ENCODE measurements at regions not wholly inside any gene's neighbourhood (a gene's known extent, or its start where the extent isn't known, plus 50 kb on each side); places are given as distances from the start of the nearest gene placed in this dataset.
"Not testable (repeated sequence)": the region's sequence is repeated elsewhere in the genome, so short reads cannot be mapped to it uniquely, and the experiment has no call there.

DNA sequence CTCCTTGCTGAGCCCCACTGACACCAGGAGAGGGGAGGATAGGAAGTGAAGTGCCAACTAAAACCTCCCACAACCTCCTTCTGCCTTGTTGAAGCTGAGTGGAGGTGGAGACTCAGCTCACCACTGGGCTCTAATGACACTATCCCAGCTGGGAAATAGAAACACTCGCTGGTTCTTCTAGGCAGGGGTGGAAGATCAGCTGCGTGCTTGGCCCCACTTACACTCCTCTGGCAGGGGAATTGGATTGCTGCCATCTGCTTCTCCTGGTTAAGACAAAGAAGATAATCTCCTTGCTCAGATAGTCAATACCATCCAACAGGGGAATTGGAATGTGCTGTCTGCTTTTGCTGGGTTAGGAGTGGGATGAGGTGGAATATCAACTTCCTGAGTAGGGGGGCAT lies 392.5 kb downstream of the ZNF674 start:
- Histone ChIP-seq H3K4me3 (no peak overlapping the region), H3K4me1 (no peaks in the 10 kb centered on the region), H2AFZ (replicated peaks) (no peak overlapping the region), H4K20me1 (ENCODE audit: low read depth) (no peaks in the 10 kb centered on the region), H3K9ac (no peak overlapping the region), H3K79me2 (ENCODE audit: low read depth) (no peaks in the 10 kb centered on the region), H3K36me3 (no peaks in the 10 kb centered on the region), H3K27ac (no peak overlapping the region), H3K4me2 (no peak overlapping the region), H3K9me3 (ENCODE audit: low read depth) (peaks cover 11% of the 10 kb centered on the region), H3K27me3 (no peaks in the 10 kb centered on the region), H3F3A (ENCODE audit: low read depth) (no peaks in the 10 kb centered on the region)
- no peak overlapping the region for H3K27ac Mint-ChIP-seq
- H3K36me3 Mint-ChIP-seq, result no peaks in the 10 kb centered on the region
- no peaks in the 10 kb centered on the region for H3K27me3 Mint-ChIP-seq (ENCODE audit: insufficient read depth, low read depth)
- TF ChIP-seq EZH2 (IDR thresholded peaks at IDR 0.05), result no peak
- H3K9me3 Mint-ChIP-seq, result peaks cover 7% of the 10 kb centered on the region
- DNase-seq (ENCODE audit: low spot score), result no peak
- no peak overlapping the region for H3K4me3 Mint-ChIP-seq
- no peaks in the 10 kb centered on the region for H3K4me1 Mint-ChIP-seq

GRCh38 chrX:46151332-46151731 lies 393.9 kb downstream of the ZNF674 start:
- not testable (repeated sequence) for H3K27ac Mint-ChIP-seq; H3K79me2 ChIP-seq (ENCODE audit: low read depth); H3F3A ChIP-seq (ENCODE audit: low read depth); H3K36me3 Mint-ChIP-seq; H3K27me3 Mint-ChIP-seq (ENCODE audit: insufficient read depth, low read depth); H3K27me3 ChIP-seq; DNase-seq (ENCODE audit: low spot score); H3K9me3 Mint-ChIP-seq; H3K9ac ChIP-seq; H2AFZ ChIP-seq (replicated peaks); H3K4me1 ChIP-seq; H3K4me2 ChIP-seq; H3K4me3 ChIP-seq; H4K20me1 ChIP-seq (ENCODE audit: low read depth); H3K36me3 ChIP-seq; H3K4me3 Mint-ChIP-seq; H3K4me1 Mint-ChIP-seq; H3K27ac ChIP-seq
- peaks cover 11% of the 10 kb centered on the region for H3K9me3 ChIP-seq (ENCODE audit: low read depth)

GRCh38 chrX:46144566-46144965 lies 400.7 kb downstream of the ZNF674 start:
- no peaks in the 10 kb centered on the region for H3K4me1 Mint-ChIP-seq

GRCh38 chrX:46140272-46140671 lies 404.9 kb downstream of the ZNF674 start:
- Histone ChIP-seq H3K27me3 (no peaks in the 10 kb centered on the region), H3F3A (ENCODE audit: low read depth) (no peaks in the 10 kb centered on the region), H3K79me2 (ENCODE audit: low read depth) (no peaks in the 10 kb centered on the region), H3K4me3 (no peak overlapping the region), H3K4me2 (no peak overlapping the region), H3K36me3 (no peaks in the 10 kb centered on the region), H3K9me3 (ENCODE audit: low read depth) (peaks cover 5% of the 10 kb centered on the region), H2AFZ (replicated peaks) (no peak overlapping the region), H3K9ac (no peak overlapping the region), H3K4me1 (no peaks in the 10 kb centered on the region), H3K27ac (no peak overlapping the region), H4K20me1 (ENCODE audit: low read depth) (no peaks in the 10 kb centered on the region)
- no peak overlapping the region for H3K27ac Mint-ChIP-seq
- no peak overlapping the region for H3K4me3 Mint-ChIP-seq
- no peak for DNase-seq (ENCODE audit: low spot score)
- TF ChIP-seq EZH2phosphoT487 (IDR thresholded peaks at IDR 0.05) (no peak), EZH2 (IDR thresholded peaks at IDR 0.05) (no peak), CTCF (IDR thresholded peaks at IDR 0.05) (no peak)
- no peaks in the 10 kb centered on the region for H3K27me3 Mint-ChIP-seq (ENCODE audit: insufficient read depth, low read depth)
- no peaks in the 10 kb centered on the region for H3K36me3 Mint-ChIP-seq
- H3K4me1 Mint-ChIP-seq, result peaks cover 6% of the 10 kb centered on the region
- H3K9me3 Mint-ChIP-seq, result peaks cover 12% of the 10 kb centered on the region

More at GRCh38 chrX:46144566-46144965, 400.7 kb downstream of the ZNF674 start:
- no peak overlapping the region for H3K9ac ChIP-seq
- H3K27me3 ChIP-seq, result no peaks in the 10 kb centered on the region
- H3K36me3 ChIP-seq, result no peaks in the 10 kb centered on the region
- H3K27ac ChIP-seq, result no peak overlapping the region
- DNase-seq (ENCODE audit: low spot score), result no peak
- H3K36me3 Mint-ChIP-seq, result no peaks in the 10 kb centered on the region
- peaks cover 5% of the 10 kb centered on the region for H3K9me3 ChIP-seq (ENCODE audit: low read depth)
- no peak overlapping the region for H3K27ac Mint-ChIP-seq
- no peak overlapping the region for H2AFZ ChIP-seq (replicated peaks)
- H3K9me3 Mint-ChIP-seq, result peaks cover 9% of the 10 kb centered on the region
- no peaks in the 10 kb centered on the region for H4K20me1 ChIP-seq (ENCODE audit: low read depth)
- H3K27me3 Mint-ChIP-seq (ENCODE audit: insufficient read depth, low read depth), result no peaks in the 10 kb centered on the region
- H3K79me2 ChIP-seq (ENCODE audit: low read depth), result no peaks in the 10 kb centered on the region
- TF ChIP-seq CTCF (IDR thresholded peaks at IDR 0.05), result no peak
- no peak for TF ChIP-seq EZH2 (IDR thresholded peaks at IDR 0.05)
- TF ChIP-seq EZH2phosphoT487 (IDR thresholded peaks at IDR 0.05), result no peak
- no peaks in the 10 kb centered on the region for H3F3A ChIP-seq (ENCODE audit: low read depth)
- H3K4me3 Mint-ChIP-seq, result no peak overlapping the region
- H3K4me1 ChIP-seq, result no peaks in the 10 kb centered on the region
- H3K4me2 ChIP-seq, result no peak overlapping the region
- H3K4me3 ChIP-seq, result no peak overlapping the region

Measured in neural progenitor cell (in vitro differentiated cells).